ENCODE measurements at regions not wholly inside any gene's neighbourhood (a gene's known extent, or its start where the extent isn't known, plus 50 kb on each side); places are given as distances from the start of the nearest gene placed in this dataset.
A peak's percentile ranks its signal among the peaks of the same experiment; 100 is the strongest.

GRCh38 chr5:42948961-42949347 is 91.2 kb downstream of the ANXA2R start:
- Histone ChIP-seq H3K27ac (ENCODE audit: low read depth, low read length) (no peak overlapping the region), H3K27me3 (ENCODE audit: control insufficient read depth, low read length) (peaks cover 59% of the 10 kb centered on the region), H3K9me3 (ENCODE audit: control insufficient read depth, insufficient read depth, low read length) (no peaks in the 10 kb centered on the region), H4K20me1 (ENCODE audit: control insufficient read depth, insufficient read depth, low read depth, low read length) (no peaks in the 10 kb centered on the region), H3K4me3 (ENCODE audit: low read length) (peak overlapping the region; percentile 26), H3K79me2 (ENCODE audit: control insufficient read depth, low read length) (no peaks in the 10 kb centered on the region), H3K4me1 (ENCODE audit: control insufficient read depth, low read length) (peaks cover 32% of the 10 kb centered on the region), H3F3A (ENCODE audit: control insufficient read depth, insufficient read depth) (no peaks in the 10 kb centered on the region), H3K36me3 (ENCODE audit: control insufficient read depth, low read length) (no peaks in the 10 kb centered on the region), H3K4me2 (ENCODE audit: low read length) (peak overlapping the region; percentile 61), H3K9me2 (replicated peaks; ENCODE audit: control insufficient read depth, low read length) (no peaks in the 10 kb centered on the region)
- TF ChIP-seq CTCF (IDR thresholded peaks at IDR 0.05; ENCODE audit: low read depth, low read length, poor library complexity, severe bottlenecking) (no peak), EZH2phosphoT487 (IDR thresholded peaks at IDR 0.05; ENCODE audit: borderline replicate concordance, low read length) (no peak; the same call in 1 of the 2 replicates)

GRCh38 chr5:42944989-42945388 is 95.1 kb downstream of the ANXA2R start:
- H3K9me3 ChIP-seq (ENCODE audit: control insufficient read depth, insufficient read depth, low read length) = no peaks in the 10 kb centered on the region
- no peaks in the 10 kb centered on the region for H3K9me2 ChIP-seq (replicated peaks; ENCODE audit: control insufficient read depth, low read length)
- no peaks in the 10 kb centered on the region for H3F3A ChIP-seq (ENCODE audit: control insufficient read depth, insufficient read depth)
- peaks cover 31% of the 10 kb centered on the region for H3K27me3 ChIP-seq (ENCODE audit: control insufficient read depth, low read length)
- H3K79me2 ChIP-seq (ENCODE audit: control insufficient read depth, low read length) = no peaks in the 10 kb centered on the region
- no peak overlapping the region for H3K27ac ChIP-seq (ENCODE audit: low read depth, low read length)
- no peak overlapping the region for H3K4me3 ChIP-seq (ENCODE audit: low read length)
- no peaks in the 10 kb centered on the region for H4K20me1 ChIP-seq (ENCODE audit: control insufficient read depth, insufficient read depth, low read depth, low read length)
- TF ChIP-seq EZH2phosphoT487 (IDR thresholded peaks at IDR 0.05; ENCODE audit: borderline replicate concordance, low read length) (no peak), CTCF (IDR thresholded peaks at IDR 0.05; ENCODE audit: low read depth, low read length, poor library complexity, severe bottlenecking) (no peak)
- no peaks in the 10 kb centered on the region for H3K36me3 ChIP-seq (ENCODE audit: control insufficient read depth, low read length)
- peaks cover 9% of the 10 kb centered on the region for H3K4me1 ChIP-seq (ENCODE audit: control insufficient read depth, low read length)
- H3K4me2 ChIP-seq (ENCODE audit: low read length) = no peak overlapping the region

GRCh38 chr5:42943931-42944631 is 96.0 kb downstream of the ANXA2R start:
- peaks cover 23% of the 10 kb centered on the region for H3K27me3 ChIP-seq (ENCODE audit: control insufficient read depth, low read length)
- H3K79me2 ChIP-seq (ENCODE audit: control insufficient read depth, low read length) = no peaks in the 10 kb centered on the region
- TF ChIP-seq CTCF (IDR thresholded peaks at IDR 0.05; ENCODE audit: low read depth, low read length, poor library complexity, severe bottlenecking) = no peak
- no peak for TF ChIP-seq EZH2phosphoT487 (IDR thresholded peaks at IDR 0.05; ENCODE audit: borderline replicate concordance, low read length)
- no peak overlapping the region for H3K27ac ChIP-seq (ENCODE audit: low read depth, low read length)
- no peaks in the 10 kb centered on the region for H3K36me3 ChIP-seq (ENCODE audit: control insufficient read depth, low read length)
- H3K4me3 ChIP-seq (ENCODE audit: low read length) = no peak overlapping the region
- H3K9me3 ChIP-seq (ENCODE audit: control insufficient read depth, insufficient read depth, low read length) = no peaks in the 10 kb centered on the region
- no peaks in the 10 kb centered on the region for H3F3A ChIP-seq (ENCODE audit: control insufficient read depth, insufficient read depth)
- peaks cover 1% of the 10 kb centered on the region for H3K4me1 ChIP-seq (ENCODE audit: control insufficient read depth, low read length)
- H3K4me2 ChIP-seq (ENCODE audit: low read length) = no peak overlapping the region
- H4K20me1 ChIP-seq (ENCODE audit: control insufficient read depth, insufficient read depth, low read depth, low read length) = no peaks in the 10 kb centered on the region
- H3K9me2 ChIP-seq (replicated peaks; ENCODE audit: control insufficient read depth, low read length) = no peaks in the 10 kb centered on the region

Data from DOHH2 (cell line).